GM12872 (cell line): ENCODE measurements at regions not wholly inside any gene's neighbourhood (a gene's known extent, or its start where the extent isn't known, plus 50 kb on each side); places are given as distances from the start of the nearest gene placed in this dataset.

Experiments used
- TF ChIP-seq, protein P1 (sequence below): IDR thresholded peaks from 3 replicates; pipeline ENCODE4 v1.5.1; 2011; ENCODE audit warnings: low read depth, mild to moderate bottlenecking, low read length, moderate library complexity; ENCODE audit not compliant: insufficient read depth

GRCh38 chr7:145169908-145170307, 334.1 kb upstream of the TPK1 start:
- TF ChIP-seq, protein P1, sequence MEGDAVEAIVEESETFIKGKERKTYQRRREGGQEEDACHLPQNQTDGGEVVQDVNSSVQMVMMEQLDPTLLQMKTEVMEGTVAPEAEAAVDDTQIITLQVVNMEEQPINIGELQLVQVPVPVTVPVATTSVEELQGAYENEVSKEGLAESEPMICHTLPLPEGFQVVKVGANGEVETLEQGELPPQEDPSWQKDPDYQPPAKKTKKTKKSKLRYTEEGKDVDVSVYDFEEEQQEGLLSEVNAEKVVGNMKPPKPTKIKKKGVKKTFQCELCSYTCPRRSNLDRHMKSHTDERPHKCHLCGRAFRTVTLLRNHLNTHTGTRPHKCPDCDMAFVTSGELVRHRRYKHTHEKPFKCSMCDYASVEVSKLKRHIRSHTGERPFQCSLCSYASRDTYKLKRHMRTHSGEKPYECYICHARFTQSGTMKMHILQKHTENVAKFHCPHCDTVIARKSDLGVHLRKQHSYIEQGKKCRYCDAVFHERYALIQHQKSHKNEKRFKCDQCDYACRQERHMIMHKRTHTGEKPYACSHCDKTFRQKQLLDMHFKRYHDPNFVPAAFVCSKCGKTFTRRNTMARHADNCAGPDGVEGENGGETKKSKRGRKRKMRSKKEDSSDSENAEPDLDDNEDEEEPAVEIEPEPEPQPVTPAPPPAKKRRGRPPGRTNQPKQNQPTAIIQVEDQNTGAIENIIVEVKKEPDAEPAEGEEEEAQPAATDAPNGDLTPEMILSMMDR = no peak

GRCh38 chr7:145168879-145169278, 333.0 kb upstream of the TPK1 start:
- TF ChIP-seq, protein P1 = no peak

DNA sequence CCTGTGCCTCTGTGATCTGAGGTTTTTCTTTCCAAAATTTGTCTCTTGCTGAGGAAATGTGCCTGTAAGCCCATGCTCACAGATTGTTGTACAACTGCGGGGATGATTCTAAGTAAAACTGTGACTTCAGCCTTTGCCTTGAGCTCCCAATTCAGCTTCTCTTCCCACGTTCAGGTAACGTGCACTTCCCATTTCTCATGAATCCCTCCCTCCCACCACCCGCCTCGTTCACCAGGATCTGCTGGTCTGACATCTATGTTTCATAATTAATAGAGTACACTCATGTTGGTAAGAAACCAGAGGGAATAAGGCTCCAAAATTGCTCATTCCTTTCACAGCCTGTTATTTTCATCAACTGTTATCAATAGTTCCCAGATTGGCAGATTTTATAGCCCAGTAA, 332.6 kb upstream of the TPK1 start:
- TF ChIP-seq, protein P1 = no peak

DNA sequence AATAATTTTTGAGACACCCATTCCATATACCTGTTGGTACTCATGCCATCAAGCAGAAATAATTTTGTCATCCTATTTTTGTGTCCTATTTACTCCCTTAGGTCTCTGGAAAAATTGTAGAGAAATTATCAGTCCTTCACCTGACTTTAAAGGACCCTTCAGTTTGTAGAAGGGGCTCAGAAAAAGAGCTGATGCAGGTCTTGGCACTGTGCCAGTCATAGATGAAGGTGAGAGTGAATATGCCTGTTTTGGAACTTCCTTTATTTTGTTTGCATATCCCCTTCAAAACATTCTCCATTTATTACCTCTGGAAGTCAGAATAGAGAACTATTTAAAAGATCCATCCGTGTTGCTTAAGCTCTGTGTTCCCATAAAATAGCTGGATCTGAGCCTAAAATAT, 321.0 kb upstream of the TPK1 start:
- TF ChIP-seq, protein P1 = no peak

- TF ChIP-seq, protein P1 = no peak
These were observed 316.7 kb upstream of the TPK1 start for GRCh38 chr7:145152589-145152988.

DNA sequence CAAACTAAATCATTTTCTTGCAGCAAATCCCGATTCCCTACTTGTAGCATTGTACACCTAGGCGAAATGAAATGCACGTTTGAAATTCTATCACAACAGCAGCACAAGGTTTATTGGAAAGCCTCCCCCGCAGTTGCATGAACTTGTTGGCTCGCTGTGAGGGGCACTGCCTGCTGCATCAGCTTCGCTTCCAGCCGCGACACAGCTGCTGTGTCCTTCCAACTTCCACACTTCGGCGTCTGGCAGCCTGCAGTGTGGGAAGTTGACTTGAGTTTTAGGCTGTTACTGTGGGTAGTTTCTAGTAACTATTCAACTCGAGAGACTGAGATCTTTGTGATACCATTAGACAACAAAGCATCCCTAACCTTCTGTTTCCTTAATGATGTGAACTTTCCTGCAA, 315.8 kb upstream of the TPK1 start:
- TF ChIP-seq, protein P1 = no peak

- TF ChIP-seq, protein P1 = no peak
These were observed 312.0 kb upstream of the TPK1 start for GRCh38 chr7:145147865-145148264.

- TF ChIP-seq, protein P1 = no peak
These were observed 307.8 kb upstream of the TPK1 start for GRCh38 chr7:145143685-145144084.
